ENCODE measurements at regions not wholly inside any gene's neighbourhood (a gene's known extent, or its start where the extent isn't known, plus 50 kb on each side); places are given as distances from the start of the nearest gene placed in this dataset.

DNA sequence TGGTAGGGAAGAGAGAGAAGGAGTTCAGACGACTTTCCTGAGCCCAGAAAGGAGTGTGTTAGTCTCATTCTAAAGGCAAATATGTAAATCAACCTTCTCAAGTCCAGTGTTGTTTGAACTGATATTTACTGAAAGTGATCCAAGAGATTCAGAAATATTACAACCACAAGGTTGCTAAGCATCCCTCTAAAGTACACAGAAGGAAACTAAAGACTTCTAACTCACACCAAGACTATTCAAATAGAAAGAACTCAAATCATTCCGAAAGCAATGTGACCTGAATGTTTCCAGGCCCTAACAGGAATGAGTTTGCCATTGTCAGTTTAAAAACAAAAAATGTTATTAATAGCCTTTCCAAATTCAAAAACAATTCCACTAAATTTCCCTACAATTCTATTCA, 56.9 kb upstream of the VGLL3 start:
- H3K27ac Mint-ChIP-seq (ENCODE audit: unreplicated experiment): no peak overlapping the region
- no peak for TF ChIP-seq CTCF (IDR thresholded peaks at IDR 0.05)
- H3K36me3 Mint-ChIP-seq (ENCODE audit: low read depth): no peaks in the 10 kb centered on the region
- no peaks in the 10 kb centered on the region for H3K27me3 Mint-ChIP-seq (ENCODE audit: low read depth)
- no peaks in the 10 kb centered on the region for H3K9me3 Mint-ChIP-seq (ENCODE audit: low read depth)
- H3K4me3 Mint-ChIP-seq (ENCODE audit: unreplicated experiment): no peak overlapping the region
- no peaks in the 10 kb centered on the region for H3K4me1 Mint-ChIP-seq (ENCODE audit: low read depth)
- DNase-seq (ENCODE audit: low spot score): no peak

- Mint-ChIP-seq H3K4me3 (ENCODE audit: unreplicated experiment) (no peak overlapping the region), H3K36me3 (ENCODE audit: low read depth) (no peaks in the 10 kb centered on the region), H3K27ac (ENCODE audit: unreplicated experiment) (no peak overlapping the region), H3K27me3 (ENCODE audit: low read depth) (no peaks in the 10 kb centered on the region), H3K4me1 (ENCODE audit: low read depth) (no peaks in the 10 kb centered on the region), H3K9me3 (ENCODE audit: low read depth) (no peaks in the 10 kb centered on the region)
- no peak for TF ChIP-seq CTCF (IDR thresholded peaks at IDR 0.05)
- no peak for DNase-seq (ENCODE audit: low spot score)
Observed at GRCh38 chr3:87046241-87046640, 55.3 kb upstream of the VGLL3 start.

DNA sequence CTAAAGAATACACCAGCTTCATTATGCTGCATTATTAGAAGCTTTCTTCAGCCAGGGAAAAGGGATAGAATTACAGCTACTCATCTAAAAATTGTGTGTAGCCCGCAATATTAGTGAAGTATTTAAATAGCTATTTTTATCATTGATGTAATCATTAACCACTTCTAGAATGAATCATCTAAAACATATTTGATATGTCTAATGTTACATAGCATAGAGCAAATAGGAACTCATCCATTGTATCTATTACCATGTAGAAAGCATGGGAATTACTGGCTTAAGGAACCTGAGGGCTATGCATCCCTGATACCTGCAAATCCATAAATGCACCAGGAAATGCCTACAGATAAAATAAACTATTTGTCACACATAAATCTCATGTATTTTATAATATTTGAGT, 54.5 kb upstream of the VGLL3 start:
- TF ChIP-seq CTCF (IDR thresholded peaks at IDR 0.05): no peak
- Mint-ChIP-seq H3K4me3 (ENCODE audit: unreplicated experiment) (no peak overlapping the region), H3K27ac (ENCODE audit: unreplicated experiment) (no peak overlapping the region), H3K36me3 (ENCODE audit: low read depth) (no peaks in the 10 kb centered on the region), H3K9me3 (ENCODE audit: low read depth) (no peaks in the 10 kb centered on the region), H3K27me3 (ENCODE audit: low read depth) (no peaks in the 10 kb centered on the region), H3K4me1 (ENCODE audit: low read depth) (no peaks in the 10 kb centered on the region)
- DNase-seq (ENCODE audit: low spot score): no peak

- no peak for TF ChIP-seq CTCF (IDR thresholded peaks at IDR 0.05)
- Mint-ChIP-seq H3K9me3 (ENCODE audit: low read depth) (no peaks in the 10 kb centered on the region), H3K36me3 (ENCODE audit: low read depth) (no peaks in the 10 kb centered on the region), H3K4me3 (ENCODE audit: unreplicated experiment) (no peak overlapping the region), H3K27ac (ENCODE audit: unreplicated experiment) (no peak overlapping the region), H3K4me1 (ENCODE audit: low read depth) (no peaks in the 10 kb centered on the region), H3K27me3 (ENCODE audit: low read depth) (no peaks in the 10 kb centered on the region)
- DNase-seq (ENCODE audit: low spot score): no peak
Observed at GRCh38 chr3:87044846-87045245, 53.9 kb upstream of the VGLL3 start.

GRCh38 chr3:87044409-87044808, 53.5 kb upstream of the VGLL3 start:
- H3K36me3 Mint-ChIP-seq (ENCODE audit: low read depth): no peaks in the 10 kb centered on the region
- H3K9me3 Mint-ChIP-seq (ENCODE audit: low read depth): no peaks in the 10 kb centered on the region
- no peak for TF ChIP-seq CTCF (IDR thresholded peaks at IDR 0.05)
- H3K27me3 Mint-ChIP-seq (ENCODE audit: low read depth): no peaks in the 10 kb centered on the region
- no peak for DNase-seq (ENCODE audit: low spot score)
- no peak overlapping the region for H3K4me3 Mint-ChIP-seq (ENCODE audit: unreplicated experiment)
- no peaks in the 10 kb centered on the region for H3K4me1 Mint-ChIP-seq (ENCODE audit: low read depth)
- no peak overlapping the region for H3K27ac Mint-ChIP-seq (ENCODE audit: unreplicated experiment)
